Keratinocyte (primary cell): ENCODE measurements at regions not wholly inside any gene's neighbourhood (a gene's known extent, or its start where the extent isn't known, plus 50 kb on each side); places are given as distances from the start of the nearest gene placed in this dataset.

Experiments used
- CTCF ChIP-seq, 3 experiments: IDR thresholded peaks in 1 of 3; conservative IDR thresholded peaks in 1 of 3; optimal IDR thresholded peaks in 1 of 3; 2 replicates in 2 of 3; 3 replicates in 1 of 3; pipeline versions ENCODE3 to v1.5.1; 2011; ENCODE audit warnings: low read length in 3 of 3, mild to moderate bottlenecking in 3 of 3, moderate library complexity in 2 of 3, control low read depth in 1 of 3, inconsistent platforms in 1 of 3; ENCODE audit not compliant: insufficient read depth in 2 of 3; ENCODE audit errors: extremely low read depth in 1 of 3
- EZH2 ChIP-seq: IDR thresholded peaks from one replicate; pipeline ENCODE4 v1.6.1; 2012; ENCODE audit warnings: inconsistent platforms, mild to moderate bottlenecking, low read length, moderate library complexity

DNA sequence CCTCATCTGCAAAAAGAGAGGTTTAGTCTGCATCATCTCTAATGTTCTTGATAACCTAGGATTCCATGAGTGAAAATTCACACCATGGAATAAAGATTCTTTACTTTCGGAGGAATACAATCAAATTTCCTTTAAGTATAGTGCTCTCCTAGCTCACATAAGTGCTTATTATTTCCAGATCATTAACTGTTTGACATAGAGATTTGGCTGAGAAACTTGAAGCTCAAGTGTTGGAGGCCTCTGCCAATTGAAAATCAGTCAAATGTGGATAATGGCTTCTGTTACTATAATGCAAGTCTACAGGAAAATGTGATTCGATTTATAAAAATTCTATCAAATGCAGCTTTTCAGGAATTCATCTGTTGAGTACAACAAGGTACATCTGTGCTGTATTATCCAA, 144.6 kb downstream of the KIF18A start:
- TF ChIP-seq CTCF (optimal IDR thresholded peaks at IDR 0.05 in 1 of 3, IDR thresholded peaks at IDR 0.05 in 1 of 3, conservative IDR thresholded peaks at IDR 0.05 in 1 of 3; ENCODE audit: extremely low read depth in 1 of 3, insufficient read depth in 2 of 3, low read length in 3 of 3) (no peak), EZH2 (no peak)
